BE2C (cell line): ENCODE measurements at regions not wholly inside any gene's neighbourhood (a gene's known extent, or its start where the extent isn't known, plus 50 kb on each side); places are given as distances from the start of the nearest gene placed in this dataset.

Source experiments
- DNase-seq: peaks from one replicate; pipeline ENCODE4 v3.0.0-alpha.2; 2020
- H3K27me3 ChIP-seq: fragments of 250-450 bp; sonication (Bioruptor Pico); 2 replicates; pipeline ENCODE4 v1.5.1; 2020; ENCODE audit warnings: mild to moderate bottlenecking
- H3K36me3 ChIP-seq: fragments of 250-450 bp; sonication (Bioruptor Pico); 2 replicates; pipeline ENCODE4 v1.5.1; 2020; ENCODE audit warnings: mild to moderate bottlenecking
- H3K4me1 ChIP-seq: fragments of 250-450 bp; sonication (Bioruptor Pico); 2 replicates; pipeline ENCODE4 v1.5.1; 2020
- H3K4me3 ChIP-seq: 2 replicates; pipeline ENCODE4 v1.5.1; 2011; ENCODE audit warnings: low read depth, low read length
- H3K9me3 ChIP-seq: fragments of 250-450 bp; sonication (Bioruptor Pico); 2 replicates; pipeline ENCODE4 v1.5.1; 2020
- TF ChIP-seq, protein P1 (sequence below): IDR thresholded peaks from 2 replicates; pipeline ENCODE4 v1.5.1; 2012; ENCODE audit warnings: mild to moderate bottlenecking, low read depth, low read length

DNA sequence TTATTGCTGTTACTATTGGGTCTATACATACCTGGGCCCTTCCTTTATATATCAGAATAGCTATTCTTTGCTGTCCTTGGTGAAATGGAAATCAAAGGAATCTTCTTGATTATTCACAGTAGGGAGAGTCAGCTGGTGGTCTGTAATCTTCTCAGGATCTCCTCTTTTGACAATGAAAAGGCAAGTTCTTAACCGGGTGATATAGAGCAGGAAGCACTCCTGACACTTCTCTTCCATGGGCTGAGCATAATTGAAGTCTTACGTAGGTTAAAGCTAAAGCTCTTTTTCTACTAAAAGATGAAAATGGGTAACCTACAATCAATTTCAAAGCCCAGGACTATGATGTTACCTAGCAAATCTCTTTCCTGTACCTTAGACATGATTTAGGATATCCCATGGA, 274.9 kb upstream of the LCORL start:
- TF ChIP-seq, protein P1, sequence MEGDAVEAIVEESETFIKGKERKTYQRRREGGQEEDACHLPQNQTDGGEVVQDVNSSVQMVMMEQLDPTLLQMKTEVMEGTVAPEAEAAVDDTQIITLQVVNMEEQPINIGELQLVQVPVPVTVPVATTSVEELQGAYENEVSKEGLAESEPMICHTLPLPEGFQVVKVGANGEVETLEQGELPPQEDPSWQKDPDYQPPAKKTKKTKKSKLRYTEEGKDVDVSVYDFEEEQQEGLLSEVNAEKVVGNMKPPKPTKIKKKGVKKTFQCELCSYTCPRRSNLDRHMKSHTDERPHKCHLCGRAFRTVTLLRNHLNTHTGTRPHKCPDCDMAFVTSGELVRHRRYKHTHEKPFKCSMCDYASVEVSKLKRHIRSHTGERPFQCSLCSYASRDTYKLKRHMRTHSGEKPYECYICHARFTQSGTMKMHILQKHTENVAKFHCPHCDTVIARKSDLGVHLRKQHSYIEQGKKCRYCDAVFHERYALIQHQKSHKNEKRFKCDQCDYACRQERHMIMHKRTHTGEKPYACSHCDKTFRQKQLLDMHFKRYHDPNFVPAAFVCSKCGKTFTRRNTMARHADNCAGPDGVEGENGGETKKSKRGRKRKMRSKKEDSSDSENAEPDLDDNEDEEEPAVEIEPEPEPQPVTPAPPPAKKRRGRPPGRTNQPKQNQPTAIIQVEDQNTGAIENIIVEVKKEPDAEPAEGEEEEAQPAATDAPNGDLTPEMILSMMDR = no peak
- Histone ChIP-seq H3K36me3 (no peaks in the 10 kb centered on the region), H3K27me3 (no peaks in the 10 kb centered on the region), H3K4me3 (no peak overlapping the region), H3K4me1 (peaks cover 3% of the 10 kb centered on the region; the same call in 1 of the 2 replicates), H3K9me3 (no peaks in the 10 kb centered on the region)
- no peak for DNase-seq

DNA sequence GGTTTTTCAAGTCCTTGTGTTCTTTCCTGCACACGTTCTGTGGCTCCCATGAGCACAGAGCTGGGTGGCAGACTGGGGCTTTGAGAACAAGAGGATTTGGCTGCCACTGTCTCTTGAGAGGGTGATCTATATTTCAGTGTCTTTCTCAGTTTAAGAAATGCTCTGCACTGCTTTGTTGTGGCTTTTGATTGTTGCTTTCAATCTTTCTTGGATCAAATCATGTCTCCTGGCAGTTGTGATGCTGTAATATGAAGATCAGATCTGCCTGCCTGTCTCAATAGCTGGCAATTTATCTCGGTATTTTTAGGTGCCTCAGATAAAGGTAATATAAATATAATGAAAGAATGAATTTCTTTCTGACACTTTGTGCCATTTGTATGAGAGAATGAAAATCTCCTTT, 273.3 kb upstream of the LCORL start:
- Histone ChIP-seq H3K36me3 (no peaks in the 10 kb centered on the region), H3K9me3 (no peaks in the 10 kb centered on the region), H3K4me3 (no peak overlapping the region), H3K27me3 (no peaks in the 10 kb centered on the region), H3K4me1 (peaks cover 3% of the 10 kb centered on the region; the same call in 1 of the 2 replicates)
- DNase-seq = no peak
- TF ChIP-seq, protein P1 = no peak

DNA sequence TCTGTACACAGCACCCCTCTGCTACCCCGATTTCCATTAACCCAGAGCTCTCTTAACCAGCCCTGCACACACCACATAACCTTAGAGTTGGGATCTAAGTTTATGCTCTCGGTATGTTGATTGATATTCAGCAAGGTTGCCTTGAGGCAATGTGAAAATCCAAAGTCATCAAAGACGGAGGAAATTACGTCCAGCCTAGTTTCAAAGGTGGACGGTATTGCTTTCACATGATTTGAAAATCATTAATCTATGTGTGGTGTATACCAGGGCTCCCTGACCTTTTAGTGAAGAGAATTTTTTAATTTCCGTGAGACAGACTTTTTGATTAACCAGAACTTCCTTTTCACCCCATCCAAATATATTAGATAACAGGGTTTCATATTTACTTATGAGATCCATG, 272.5 kb upstream of the LCORL start:
- H3K27me3 ChIP-seq = no peaks in the 10 kb centered on the region
- DNase-seq = no peak
- TF ChIP-seq, protein P1 = no peak
- no peak overlapping the region for H3K4me3 ChIP-seq
- no peaks in the 10 kb centered on the region for H3K36me3 ChIP-seq
- peaks cover 3% of the 10 kb centered on the region; the same call in 1 of the 2 replicates for H3K4me1 ChIP-seq
- H3K9me3 ChIP-seq = no peaks in the 10 kb centered on the region

DNA sequence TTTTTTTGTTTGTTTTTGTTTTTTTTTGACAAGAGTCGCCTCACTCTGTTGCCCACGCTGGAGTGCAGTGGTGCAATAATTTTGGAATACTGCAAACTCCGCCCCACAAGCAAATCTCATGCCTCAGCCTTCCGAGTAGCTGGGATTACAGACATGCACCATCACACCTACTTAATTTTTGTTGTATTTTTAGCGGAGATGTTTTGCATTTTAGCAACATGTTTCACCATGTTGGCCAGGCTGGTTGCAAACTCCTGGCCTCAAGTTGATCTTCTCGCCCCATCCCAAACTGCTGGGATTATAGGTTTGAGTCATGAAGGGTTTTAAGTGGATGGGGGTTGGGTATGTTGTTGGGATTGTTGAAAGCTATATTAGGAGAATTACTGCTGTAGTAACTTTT, 270.9 kb upstream of the LCORL start:
- H3K9me3 ChIP-seq = no peaks in the 10 kb centered on the region
- no peaks in the 10 kb centered on the region for H3K27me3 ChIP-seq
- H3K36me3 ChIP-seq = no peaks in the 10 kb centered on the region
- TF ChIP-seq, protein P1 = no peak
- H3K4me3 ChIP-seq = no peak overlapping the region
- no peak for DNase-seq
- peaks cover 3% of the 10 kb centered on the region; the same call in 1 of the 2 replicates for H3K4me1 ChIP-seq

DNA sequence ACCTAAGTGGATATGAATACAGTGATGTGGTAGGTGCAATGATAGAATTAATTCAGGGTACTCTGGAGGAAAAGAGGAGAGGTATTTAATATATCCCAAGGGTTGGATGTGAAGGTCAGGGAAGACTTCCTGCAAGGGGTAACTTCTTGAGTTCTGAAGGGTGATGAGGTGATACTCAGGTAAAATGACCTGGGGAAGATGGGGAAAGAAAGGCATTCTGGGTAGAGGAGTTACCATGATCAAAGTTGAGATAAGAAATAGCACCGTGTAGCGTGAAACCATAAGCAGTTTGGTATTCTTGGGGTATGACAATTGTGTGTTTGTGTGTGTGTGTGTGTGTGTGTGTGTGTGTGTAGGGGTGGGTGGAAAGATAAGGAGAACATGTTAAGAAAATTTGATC, 270.4 kb upstream of the LCORL start:
- no peak for DNase-seq
- H3K36me3 ChIP-seq = no peaks in the 10 kb centered on the region
- TF ChIP-seq, protein P1 = no peak
- no peaks in the 10 kb centered on the region for H3K27me3 ChIP-seq
- peaks cover 3% of the 10 kb centered on the region; the same call in 1 of the 2 replicates for H3K4me1 ChIP-seq
- H3K9me3 ChIP-seq = no peaks in the 10 kb centered on the region
- H3K4me3 ChIP-seq = no peak overlapping the region

DNA sequence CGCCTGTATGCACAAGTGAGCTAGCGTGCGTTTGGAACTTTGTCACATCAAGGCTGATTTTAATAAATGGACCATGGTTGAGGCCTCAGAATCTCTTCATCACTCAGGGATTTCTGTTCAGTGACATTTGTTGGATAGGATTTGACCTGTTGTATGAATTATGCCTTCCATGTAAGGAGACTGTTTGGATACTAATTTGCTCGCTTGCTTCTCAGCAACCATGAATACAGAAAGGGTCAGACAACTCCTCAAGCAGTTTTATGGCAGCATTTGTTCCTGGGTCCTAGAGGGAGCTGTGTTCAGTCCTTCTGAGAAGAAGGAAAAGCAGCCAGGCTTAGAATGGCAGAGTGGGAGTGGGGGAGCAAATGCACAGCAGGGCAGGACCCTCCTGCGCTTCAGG, 269.7 kb upstream of the LCORL start:
- TF ChIP-seq, protein P1 = no peak
- no peaks in the 10 kb centered on the region for H3K36me3 ChIP-seq
- H3K9me3 ChIP-seq = no peaks in the 10 kb centered on the region
- no peak overlapping the region for H3K4me3 ChIP-seq
- DNase-seq = no peak
- H3K4me1 ChIP-seq = peaks cover 3% of the 10 kb centered on the region; the same call in 1 of the 2 replicates
- no peaks in the 10 kb centered on the region for H3K27me3 ChIP-seq
